Stimulated activated naive CD8-positive, alpha-beta T cell treated with anti-CD3 and anti-CD28 coated beads, Interleukin-15, amount 100 ng/mL, for 72 hours (primary cell): ENCODE measurements at regions not wholly inside any gene's neighbourhood (a gene's known extent, or its start where the extent isn't known, plus 50 kb on each side); places are given as distances from the start of the nearest gene placed in this dataset.
"Not testable (repeated sequence)": the region's sequence is repeated elsewhere in the genome, so short reads cannot be mapped to it uniquely, and the experiment has no call there.

ENCODE experiments used
- ATAC-seq: fragments of 150-1000 bp; cut with Tn5 transposase; 2 replicates; pipeline ENCODE4 v1.10.0; 2021; ENCODE audit warnings: mild to moderate bottlenecking, moderate library complexity
- DNase-seq, 2 donors: peaks; one replicate each; pipeline ENCODE4 v3.0.0; 2021 to 2022
- H3K27ac Mint-ChIP-seq, 2 donors: one replicate each; pipeline ENCODE4 v1.8.0; 2022; ENCODE audit warnings: mild to moderate bottlenecking in 2 of 2, mixed read lengths in 2 of 2, moderate library complexity in 2 of 2
- H3K27me3 Mint-ChIP-seq: one replicate; pipeline ENCODE4 v1.8.0; 2022; ENCODE audit warnings: mixed read lengths
- H3K4me1 Mint-ChIP-seq: one replicate; pipeline ENCODE4 v1.8.0; 2022; ENCODE audit warnings: mild to moderate bottlenecking, mixed read lengths
- H3K4me3 Mint-ChIP-seq, 2 donors: one replicate each; pipeline ENCODE4 v1.8.0; 2022; ENCODE audit warnings: mild to moderate bottlenecking in 2 of 2, mixed read lengths in 2 of 2, moderate library complexity in 1 of 2
- H3K9me3 Mint-ChIP-seq, 2 donors: one replicate each; pipeline ENCODE4 v1.8.0; 2022; ENCODE audit warnings: mixed read lengths in 2 of 2

- Mint-ChIP-seq H3K27me3 (peaks cover 19% of the 10 kb centered on the region), H3K9me3 (no peaks in the 10 kb centered on the region), H3K27ac (no peak overlapping the region), H3K4me1 (peaks cover 3% of the 10 kb centered on the region), H3K4me3 (no peak overlapping the region)
- no peak for ATAC-seq
- no peak for DNase-seq
Observed at GRCh38 chr6:6932968-6933367, 174.8 kb upstream of the RREB1 start.

- no peaks in the 10 kb centered on the region for H3K9me3 Mint-ChIP-seq
- ATAC-seq = peak; percentile 60
- H3K27ac Mint-ChIP-seq = no peak overlapping the region
- no peak overlapping the region for H3K4me3 Mint-ChIP-seq
- H3K4me1 Mint-ChIP-seq = peaks cover 18% of the 10 kb centered on the region
- DNase-seq = no peak
- no peaks in the 10 kb centered on the region for H3K27me3 Mint-ChIP-seq
Observed at GRCh38 chr6:6940031-6941025, 167.4 kb upstream of the RREB1 start.

- DNase-seq (no peak), ATAC-seq (no peak)
- Mint-ChIP-seq H3K9me3 (no peaks in the 10 kb centered on the region), H3K4me1 (peaks cover 18% of the 10 kb centered on the region), H3K27ac (no peak overlapping the region), H3K27me3 (no peaks in the 10 kb centered on the region), H3K4me3 (no peak overlapping the region)
Observed at GRCh38 chr6:6941201-6941600, 166.6 kb upstream of the RREB1 start.

- Mint-ChIP-seq H3K27me3 (no peaks in the 10 kb centered on the region), H3K27ac (no peak overlapping the region)
Observed at GRCh38 chr6:6942091-6942490, 165.7 kb upstream of the RREB1 start.

GRCh38 chr6:6942831-6943230 lies 164.9 kb upstream of the RREB1 start:
- DNase-seq (peak in 1 of 2 donors; percentile 20), ATAC-seq (peak; percentile 60)
- Mint-ChIP-seq H3K27ac (peak overlapping the region; percentile 84 to 88), H3K27me3 (no peaks in the 10 kb centered on the region), H3K4me3 (peak overlapping the region; percentile 67 to 78), H3K4me1 (peaks cover 18% of the 10 kb centered on the region), H3K9me3 (no peaks in the 10 kb centered on the region)

More at GRCh38 chr6:6942091-6942490, 165.7 kb upstream of the RREB1 start:
- DNase-seq = no peak
- ATAC-seq = no peak
- peaks cover 18% of the 10 kb centered on the region for H3K4me1 Mint-ChIP-seq
- H3K9me3 Mint-ChIP-seq = no peaks in the 10 kb centered on the region
- peak overlapping the region in 1 of 2 donors; percentile 78 for H3K4me3 Mint-ChIP-seq

- H3K27ac Mint-ChIP-seq = peak overlapping the region; percentile 55 to 84
- peak overlapping the region; percentile 67 to 78 for H3K4me3 Mint-ChIP-seq
- no peaks in the 10 kb centered on the region for H3K27me3 Mint-ChIP-seq
- no peak for DNase-seq
- ATAC-seq = no peak
- no peaks in the 10 kb centered on the region for H3K9me3 Mint-ChIP-seq
- H3K4me1 Mint-ChIP-seq = peaks cover 18% of the 10 kb centered on the region
Observed at GRCh38 chr6:6943421-6943820, 164.3 kb upstream of the RREB1 start.

- H3K9me3 Mint-ChIP-seq = peaks cover 10 to 12% of the 10 kb centered on the region in 2 donors
- H3K4me3 Mint-ChIP-seq = no peak overlapping the region
- no peaks in the 10 kb centered on the region for H3K27me3 Mint-ChIP-seq
- ATAC-seq (no peak), DNase-seq (no peak)
- H3K27ac Mint-ChIP-seq = no peak overlapping the region
- H3K4me1 Mint-ChIP-seq = peaks cover 18% of the 10 kb centered on the region
Observed at GRCh38 chr6:6946206-6947155, 161.3 kb upstream of the RREB1 start.

GRCh38 chr6:6950373-6951145 lies 157.2 kb upstream of the RREB1 start:
- Mint-ChIP-seq H3K4me3 (no peak overlapping the region), H3K27me3 (no peaks in the 10 kb centered on the region), H3K27ac (no peak overlapping the region), H3K9me3 (peaks cover 18 to 22% of the 10 kb centered on the region in 2 donors), H3K4me1 (no peaks in the 10 kb centered on the region)
- ATAC-seq (no peak), DNase-seq (no peak)

GRCh38 chr6:6951355-6951754 lies 156.4 kb upstream of the RREB1 start:
- DNase-seq = no peak
- no peak overlapping the region for H3K27ac Mint-ChIP-seq
- H3K9me3 Mint-ChIP-seq = peaks cover 18 to 22% of the 10 kb centered on the region in 2 donors
- H3K27me3 Mint-ChIP-seq = no peaks in the 10 kb centered on the region
- no peaks in the 10 kb centered on the region for H3K4me1 Mint-ChIP-seq
- no peak overlapping the region for H3K4me3 Mint-ChIP-seq
- no peak for ATAC-seq

- DNase-seq (no peak), ATAC-seq (peak; percentile 45)
- H3K4me3 Mint-ChIP-seq = no peak overlapping the region
- no peak overlapping the region for H3K27ac Mint-ChIP-seq
- no peaks in the 10 kb centered on the region for H3K27me3 Mint-ChIP-seq
- no peaks in the 10 kb centered on the region for H3K4me1 Mint-ChIP-seq
- peaks cover 18 to 22% of the 10 kb centered on the region in 2 donors for H3K9me3 Mint-ChIP-seq
Observed at GRCh38 chr6:6952484-6952883, 155.3 kb upstream of the RREB1 start.

- not testable (repeated sequence) for H3K27ac Mint-ChIP-seq, ATAC-seq
Observed at GRCh38 chr6:6952927-6953326, 154.8 kb upstream of the RREB1 start.

GRCh38 chr6:6960571-6961251 lies 147.1 kb upstream of the RREB1 start:
- H3K27me3 Mint-ChIP-seq = no peaks in the 10 kb centered on the region
- ATAC-seq (no peak), DNase-seq (no peak)
- H3K4me1 Mint-ChIP-seq = no peaks in the 10 kb centered on the region
- H3K4me3 Mint-ChIP-seq = no peak overlapping the region
- H3K9me3 Mint-ChIP-seq = peaks cover 0 to 5% of the 10 kb centered on the region in 2 donors
- no peak overlapping the region for H3K27ac Mint-ChIP-seq

More at GRCh38 chr6:6952927-6953326, 154.8 kb upstream of the RREB1 start:
- not testable (repeated sequence) for H3K27me3 Mint-ChIP-seq, DNase-seq, H3K4me3 Mint-ChIP-seq, H3K4me1 Mint-ChIP-seq
- peaks cover 18 to 22% of the 10 kb centered on the region in 2 donors for H3K9me3 Mint-ChIP-seq

- peaks cover 0 to 5% of the 10 kb centered on the region in 2 donors for H3K9me3 Mint-ChIP-seq
- H3K27ac Mint-ChIP-seq = no peak overlapping the region
- no peaks in the 10 kb centered on the region for H3K4me1 Mint-ChIP-seq
- DNase-seq (no peak), ATAC-seq (no peak)
- no peaks in the 10 kb centered on the region for H3K27me3 Mint-ChIP-seq
- H3K4me3 Mint-ChIP-seq = no peak overlapping the region
Observed at GRCh38 chr6:6962086-6962485, 145.7 kb upstream of the RREB1 start.

GRCh38 chr6:6962699-6963098 lies 145.1 kb upstream of the RREB1 start:
- H3K4me1 Mint-ChIP-seq = no peaks in the 10 kb centered on the region
- DNase-seq (no peak), ATAC-seq (no peak)
- H3K27ac Mint-ChIP-seq = no peak overlapping the region
- H3K4me3 Mint-ChIP-seq = no peak overlapping the region
- peaks cover 0 to 5% of the 10 kb centered on the region in 2 donors for H3K9me3 Mint-ChIP-seq
- H3K27me3 Mint-ChIP-seq = no peaks in the 10 kb centered on the region
